ENCODE measurements at regions not wholly inside any gene's neighbourhood (a gene's known extent, or its start where the extent isn't known, plus 50 kb on each side); places are given as distances from the start of the nearest gene placed in this dataset.
A peak's percentile ranks its signal among the peaks of the same experiment; 100 is the strongest.

- TF ChIP-seq MAFG (tag; conservative IDR thresholded peaks at IDR 0.05) (peak; percentile 82), TFAM (CRISPR knock-in tag; conservative IDR thresholded peaks at IDR 0.05) (no peak)
Observed at GRCh38 chr5:68884144-68884754, 209.6 kb upstream of the SLC30A5 start (continued).

GRCh38 chr5:68884883-68885282, 208.9 kb upstream of the SLC30A5 start:
- BruUV-seq (replicated peaks): no TSS peak
- ATAC-seq (no peak), DNase-seq (ENCODE audit: extremely low read depth in 1 of 4, low spot score in 3 of 4) (peak in 3 of 4 experiments; percentile 8 to 23 (median 23)), FAIRE-seq (no peak)
- H3K9ac ChIP-seq (ENCODE audit: insufficient read depth in 1 of 2, low read depth in 2 of 2, low read length in 2 of 2): no peak overlapping the region
- H3K4me2 ChIP-seq (ENCODE audit: insufficient read depth, low read length): no peak overlapping the region
- H3K9me1 ChIP-seq (ENCODE audit: control insufficient read depth, insufficient read depth, low read length): no peaks in the 10 kb centered on the region
- POLR2A ChIA-PET: no interaction called here
- TF ChIP-seq PKNOX1 (IDR thresholded peaks at IDR 0.05): peak; percentile 53; the same call in 1 of the 2 replicates
- TF ChIP-seq RAD21 (CRISPR knock-in tag; conservative IDR thresholded peaks at IDR 0.05 in 1 of 2, IDR thresholded peaks at IDR 0.05 in 1 of 2): peak in 1 of 2 experiments; percentile 11; a peak in 1 of 4 replicates
- no peak for TF ChIP-seq MAFF (IDR thresholded peaks at IDR 0.05; ENCODE audit: low read length)
- peak; percentile 24 to 33 (median 25); a peak in 4 of 6 replicates for TF ChIP-seq CTCF (IDR thresholded peaks at IDR 0.05 in 2 of 3, conservative IDR thresholded peaks at IDR 0.05 in 1 of 3; ENCODE audit: insufficient read depth in 2 of 3, low read depth in 1 of 3, low read length in 3 of 3)
- H3K36me3 ChIP-seq (ENCODE audit: control insufficient read depth, insufficient read depth, low read length): no peaks in the 10 kb centered on the region
- H2AFZ ChIP-seq (ENCODE audit: low read depth, low read length): no peak overlapping the region
- intact Hi-C loops (cut with micrococcal nuclease): loop anchor here (10.0 kb wide), 1 partner anchor 120 kb away; no protein-coding TSS in a partner anchor
- in situ Hi-C loops (cut with MboI): no loop called here
- no peaks in the 10 kb centered on the region for H3K79me2 ChIP-seq (ENCODE audit: control insufficient read depth, insufficient read depth, low read length)
- no peak overlapping the region for H3K27ac ChIP-seq (ENCODE audit: extremely low read depth, low read depth, low read length)
- CTCF ChIA-PET (ENCODE audit: low intra/inter-chr PET ratio): no interaction called here
- no peaks in the 10 kb centered on the region for H3K9me3 ChIP-seq (replicated peaks; ENCODE audit: control insufficient read depth, insufficient read depth, low read depth, low read length)
- 0 out of 5 replicates have a peak, but pooled peaks cover 0 to 4% of the 10 kb centered on the region in 2 experiments for H3K27me3 ChIP-seq (ENCODE audit: control insufficient read depth in 2 of 2, insufficient read depth in 2 of 2, low read length in 2 of 2)
- no peaks in the 10 kb centered on the region for H3K4me1 ChIP-seq (replicated peaks in 1 of 2; ENCODE audit: control insufficient read depth in 2 of 2, insufficient read depth in 2 of 2, low read length in 2 of 2)
- no peaks in the 10 kb centered on the region for H4K20me1 ChIP-seq (replicated peaks; ENCODE audit: control insufficient read depth, insufficient read depth, low read length)
- H3K4me3 ChIP-seq: no peak overlapping the region

Measured in K562 (cell line).